Endothelial cell (in vitro differentiated cells): ENCODE measurements at regions not wholly inside any gene's neighbourhood (a gene's known extent, or its start where the extent isn't known, plus 50 kb on each side); places are given as distances from the start of the nearest gene placed in this dataset.
"Not testable (repeated sequence)": the region's sequence is repeated elsewhere in the genome, so short reads cannot be mapped to it uniquely, and the experiment has no call there.

Experiments
- DNase-seq: peaks from one replicate; pipeline ENCODE4 v3.0.0; 2021; ENCODE audit warnings: low spot score
- H3K27ac Mint-ChIP-seq: one replicate; pipeline ENCODE4 v1.8.0; 2021; ENCODE audit warnings: mixed read lengths, inconsistent platforms; ENCODE audit not compliant: unreplicated experiment
- H3K27me3 Mint-ChIP-seq: one replicate; pipeline ENCODE4 v1.8.0; 2021; ENCODE audit warnings: mild to moderate bottlenecking, moderate library complexity, mixed read lengths, inconsistent platforms; ENCODE audit not compliant: unreplicated experiment
- H3K36me3 Mint-ChIP-seq: one replicate; pipeline ENCODE4 v1.8.0; 2021; ENCODE audit warnings: mild to moderate bottlenecking, low read depth, mixed read lengths, inconsistent platforms; ENCODE audit not compliant: unreplicated experiment
- H3K4me1 Mint-ChIP-seq: one replicate; pipeline ENCODE4 v1.8.0; 2021; ENCODE audit warnings: mild to moderate bottlenecking, mixed read lengths, inconsistent platforms; ENCODE audit not compliant: unreplicated experiment
- H3K4me3 Mint-ChIP-seq: one replicate; pipeline ENCODE4 v1.8.0; 2021; ENCODE audit warnings: mild to moderate bottlenecking, mixed read lengths, inconsistent platforms; ENCODE audit not compliant: unreplicated experiment
- H3K9me3 Mint-ChIP-seq: one replicate; pipeline ENCODE4 v1.8.0; 2021; ENCODE audit warnings: mixed read lengths, inconsistent platforms; ENCODE audit not compliant: unreplicated experiment
- CTCF ChIP-seq: fragments of 200-600 bp; sonication (generic); IDR thresholded peaks from one replicate; pipeline ENCODE4 v1.5.0; 2021; ENCODE audit warnings: antibody characterized with exemption; ENCODE audit not compliant: unreplicated experiment

- Mint-ChIP-seq H3K9me3 (no peaks in the 10 kb centered on the region), H3K36me3 (no peaks in the 10 kb centered on the region), H3K27me3 (no peaks in the 10 kb centered on the region), H3K27ac (no peak overlapping the region), H3K4me3 (no peak overlapping the region), H3K4me1 (no peaks in the 10 kb centered on the region)
- no peak for DNase-seq
- no peak for TF ChIP-seq CTCF
Observed at GRCh38 chr10:55943403-55943802, 417.7 kb downstream of the ZWINT start.

- DNase-seq: no peak
- TF ChIP-seq CTCF: no peak
- no peaks in the 10 kb centered on the region for H3K9me3 Mint-ChIP-seq
- H3K27ac Mint-ChIP-seq: no peak overlapping the region
- no peaks in the 10 kb centered on the region for H3K27me3 Mint-ChIP-seq
- no peak overlapping the region for H3K4me3 Mint-ChIP-seq
- H3K36me3 Mint-ChIP-seq: no peaks in the 10 kb centered on the region
- H3K4me1 Mint-ChIP-seq: no peaks in the 10 kb centered on the region
Observed at GRCh38 chr10:55929291-55929690, 431.8 kb downstream of the ZWINT start.

GRCh38 chr10:55899472-55900147, 461.4 kb downstream of the ZWINT start:
- peak overlapping the region; percentile 93 for H3K4me3 Mint-ChIP-seq
- not testable (repeated sequence) for H3K9me3 Mint-ChIP-seq, H3K36me3 Mint-ChIP-seq, H3K4me1 Mint-ChIP-seq, H3K27me3 Mint-ChIP-seq
- peak; percentile 40 for DNase-seq
- H3K27ac Mint-ChIP-seq: peak overlapping the region; percentile 89

GRCh38 chr10:55897490-55897921, 463.6 kb downstream of the ZWINT start:
- H3K4me1 Mint-ChIP-seq: peaks cover 8% of the 10 kb centered on the region
- H3K4me3 Mint-ChIP-seq: no peak overlapping the region
- H3K9me3 Mint-ChIP-seq: no peaks in the 10 kb centered on the region
- no peak for DNase-seq
- no peak overlapping the region for H3K27ac Mint-ChIP-seq
- H3K27me3 Mint-ChIP-seq: no peaks in the 10 kb centered on the region
- H3K36me3 Mint-ChIP-seq: no peaks in the 10 kb centered on the region
- no peak for TF ChIP-seq CTCF

GRCh38 chr10:55892276-55892675, 468.8 kb downstream of the ZWINT start:
- no peaks in the 10 kb centered on the region for H3K9me3 Mint-ChIP-seq
- no peak overlapping the region for H3K4me3 Mint-ChIP-seq
- no peaks in the 10 kb centered on the region for H3K27me3 Mint-ChIP-seq
- no peak for DNase-seq
- TF ChIP-seq CTCF: no peak
- no peaks in the 10 kb centered on the region for H3K36me3 Mint-ChIP-seq
- H3K27ac Mint-ChIP-seq: no peak overlapping the region
- H3K4me1 Mint-ChIP-seq: no peaks in the 10 kb centered on the region
